Stimulated activated CD4-positive, alpha-beta T cell treated with anti-CD3 and anti-CD28 coated beads, Interleukin-4, amount 100 ng/mL, for 1 hour (primary cell): ENCODE measurements at regions not wholly inside any gene's neighbourhood (a gene's known extent, or its start where the extent isn't known, plus 50 kb on each side); places are given as distances from the start of the nearest gene placed in this dataset.

Experiments
- DNase-seq: peaks from one replicate; pipeline ENCODE4 v3.0.0-alpha.2; 2020

DNA sequence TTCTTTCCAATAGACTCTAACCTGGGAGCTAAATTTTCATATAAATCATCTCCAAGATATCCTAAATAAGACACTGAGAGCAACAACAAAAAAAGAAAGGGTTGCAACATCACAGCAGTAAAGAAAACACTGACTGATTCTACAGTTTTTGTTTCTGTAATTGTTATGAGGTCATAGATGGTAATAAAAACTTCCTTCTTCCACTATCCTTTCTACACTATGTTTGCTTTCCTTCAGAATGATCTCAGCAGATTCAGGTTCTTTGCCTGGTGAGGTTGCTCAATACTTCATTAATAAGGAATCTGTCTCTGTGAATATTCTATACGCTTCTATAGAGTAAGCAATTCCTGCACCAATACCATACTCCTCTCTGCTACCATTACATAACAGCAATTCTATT lies 835.6 kb upstream of the GRAMD2B start:
- no peak for DNase-seq

DNA sequence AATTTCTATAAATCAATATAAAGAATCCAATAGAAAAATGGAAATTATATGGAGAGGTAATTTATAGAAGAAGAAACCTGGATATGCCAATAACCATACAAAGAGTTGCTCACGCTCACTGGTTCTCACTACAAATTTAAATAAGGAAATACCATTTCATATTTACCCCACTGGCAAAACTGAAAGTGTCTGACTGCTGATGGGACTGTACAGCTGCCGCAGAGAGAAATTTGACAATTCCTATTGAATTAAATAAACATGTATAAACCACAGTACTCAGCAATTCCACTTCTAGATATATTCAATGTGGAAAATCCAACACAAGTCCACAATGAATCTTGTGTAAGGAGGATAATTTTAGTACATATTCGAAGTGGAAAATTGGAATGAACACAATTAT lies 830.4 kb upstream of the GRAMD2B start:
- DNase-seq, result no peak

DNA sequence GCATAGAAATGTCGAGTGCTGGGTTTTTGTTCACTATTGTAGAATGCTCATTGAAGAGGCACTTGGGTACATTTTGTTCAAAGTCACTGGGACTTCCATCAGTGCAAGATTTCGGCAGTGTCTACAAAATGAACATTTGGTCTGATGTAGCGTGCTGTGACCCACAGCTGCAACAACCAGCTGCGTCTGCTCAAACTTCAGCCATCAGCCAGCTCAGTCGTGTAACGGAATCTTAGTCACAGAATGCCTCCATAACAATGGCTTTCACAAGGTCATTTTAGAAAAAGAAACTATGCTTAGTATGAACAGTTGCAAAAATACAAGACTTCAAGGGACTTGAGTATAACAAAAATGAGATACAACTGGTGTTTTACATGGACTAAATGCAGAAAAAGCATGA lies 828.1 kb upstream of the GRAMD2B start:
- no peak for DNase-seq

DNA sequence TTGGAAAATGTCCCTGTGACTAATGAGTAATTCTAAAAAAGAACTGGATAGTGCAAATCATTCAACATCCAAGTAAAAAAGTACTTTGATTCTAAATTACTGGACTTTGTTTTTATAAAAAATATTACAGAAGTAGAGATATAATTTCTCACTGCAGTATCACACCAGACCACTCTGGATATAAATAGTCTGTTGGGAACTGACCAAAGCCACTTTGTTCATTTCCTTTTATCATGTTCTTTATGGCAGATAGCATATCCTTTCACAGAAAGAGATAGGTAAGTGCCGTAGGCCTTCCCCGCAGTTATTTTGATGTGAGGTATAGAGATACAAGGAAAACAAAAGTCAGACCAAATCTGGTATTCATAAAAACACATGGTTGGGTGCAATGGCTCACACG lies 827.4 kb upstream of the GRAMD2B start:
- DNase-seq, result no peak

DNA sequence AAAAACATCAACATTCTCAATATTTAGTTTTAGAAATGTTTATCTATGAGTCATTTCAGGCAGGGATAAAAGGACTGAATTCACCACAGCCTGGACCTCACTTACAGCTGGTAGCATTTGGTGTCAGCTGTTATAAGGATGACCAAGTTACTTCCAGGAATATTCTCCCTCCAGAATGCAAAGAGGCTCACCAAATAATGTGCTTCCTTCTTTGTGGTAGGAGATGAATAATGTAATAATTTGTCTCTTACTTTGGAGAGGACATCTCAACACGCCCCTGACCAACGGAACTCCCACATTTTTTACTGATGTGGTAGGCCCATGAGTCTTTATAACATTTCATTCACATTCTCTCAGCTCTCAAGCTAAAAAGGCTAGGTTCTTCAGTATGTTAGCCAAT lies 825.9 kb upstream of the GRAMD2B start:
- DNase-seq, result no peak

DNA sequence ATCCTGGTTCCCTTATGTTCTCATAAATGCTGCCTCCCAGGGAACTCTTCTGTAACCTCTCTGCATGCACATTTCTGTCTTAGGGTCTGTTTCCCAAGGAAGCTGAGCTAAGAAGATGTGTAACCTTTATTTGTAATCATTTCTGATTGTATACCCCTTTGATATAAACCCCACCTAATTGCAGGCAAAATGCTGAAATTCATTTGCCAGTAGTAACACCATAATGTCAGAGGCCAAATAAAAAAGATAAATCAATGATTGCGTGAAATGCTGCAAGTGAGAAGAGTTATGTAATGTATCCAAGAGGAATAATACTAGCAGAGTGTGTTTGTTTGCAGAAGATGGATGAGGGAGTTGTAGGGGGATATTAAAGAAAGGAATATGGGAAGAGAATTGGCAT lies 822.6 kb upstream of the GRAMD2B start:
- DNase-seq, result no peak

DNA sequence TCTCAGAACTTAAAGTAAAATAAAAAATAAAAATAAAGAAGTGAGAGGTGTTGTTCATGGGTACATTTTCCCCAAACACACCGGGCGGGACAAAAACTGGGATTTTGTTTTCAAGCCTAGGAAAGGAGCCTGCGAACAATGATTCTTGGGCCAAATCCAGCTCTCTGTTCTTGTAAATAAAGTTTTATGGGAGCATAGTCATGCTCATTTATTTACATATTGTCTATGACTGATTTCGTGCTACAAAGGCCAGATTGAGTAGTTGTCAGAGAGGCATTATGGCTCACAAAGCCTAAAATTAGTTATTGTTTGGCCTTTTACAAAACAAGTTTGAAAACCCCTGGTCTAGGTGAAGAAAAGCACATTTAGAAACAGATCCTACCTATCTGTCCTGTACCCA lies 821.0 kb upstream of the GRAMD2B start:
- no peak for DNase-seq

DNA sequence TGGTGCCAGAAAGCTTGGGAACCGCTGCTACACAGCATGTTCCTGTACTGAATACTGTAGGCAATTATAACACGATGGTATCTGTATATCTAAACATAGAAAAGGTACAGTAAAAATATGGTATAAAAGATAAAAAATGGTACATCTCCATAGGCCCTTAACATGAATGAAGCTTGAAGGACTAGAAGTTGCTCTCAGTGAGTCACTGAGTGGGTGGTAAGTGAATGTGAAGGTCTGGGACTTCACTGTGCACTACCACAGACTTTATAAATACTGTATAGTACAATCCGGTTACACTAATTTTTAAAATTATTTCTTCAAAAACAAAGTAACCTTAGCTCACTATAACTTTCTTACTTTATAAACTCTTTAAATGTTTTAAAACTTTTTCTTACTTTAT lies 819.9 kb upstream of the GRAMD2B start:
- DNase-seq, result no peak

DNA sequence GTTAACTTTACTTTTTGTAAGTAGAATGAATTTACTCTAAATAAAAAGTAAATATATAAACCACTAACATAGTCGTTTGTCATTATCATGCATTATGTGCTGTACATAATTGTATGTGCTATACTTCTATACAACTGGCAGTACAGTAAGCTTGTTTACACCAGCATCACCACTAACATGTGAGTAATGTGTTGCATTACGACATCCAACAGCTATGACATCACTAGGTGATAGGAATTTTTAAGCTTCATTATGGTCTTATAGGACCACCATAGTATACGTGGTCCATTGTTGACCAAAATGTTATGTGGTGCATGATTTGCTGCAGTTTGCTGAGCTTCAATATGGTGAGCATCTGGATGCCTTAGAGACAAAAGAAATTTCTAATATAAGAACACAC lies 819.1 kb upstream of the GRAMD2B start:
- no peak for DNase-seq

DNA sequence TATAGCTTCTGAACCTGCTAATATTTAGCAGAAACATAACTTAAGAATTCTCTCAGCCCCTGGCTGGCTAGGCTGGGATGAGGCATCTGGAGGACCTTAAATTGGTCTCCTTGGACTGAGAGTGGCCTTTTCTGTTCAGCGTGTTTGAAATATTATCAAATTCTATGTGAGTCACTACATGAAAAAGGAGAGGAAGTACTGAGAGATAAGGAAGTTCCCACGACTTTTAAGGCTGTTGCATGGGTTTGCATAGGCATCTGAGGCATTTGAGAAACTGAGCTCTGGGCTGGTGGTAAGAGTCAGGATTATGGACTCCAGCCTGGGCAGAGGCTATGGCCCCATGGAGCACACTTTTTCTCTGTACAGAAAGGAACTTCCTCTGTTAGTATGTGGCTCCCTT lies 816.2 kb upstream of the GRAMD2B start:
- no peak for DNase-seq

DNA sequence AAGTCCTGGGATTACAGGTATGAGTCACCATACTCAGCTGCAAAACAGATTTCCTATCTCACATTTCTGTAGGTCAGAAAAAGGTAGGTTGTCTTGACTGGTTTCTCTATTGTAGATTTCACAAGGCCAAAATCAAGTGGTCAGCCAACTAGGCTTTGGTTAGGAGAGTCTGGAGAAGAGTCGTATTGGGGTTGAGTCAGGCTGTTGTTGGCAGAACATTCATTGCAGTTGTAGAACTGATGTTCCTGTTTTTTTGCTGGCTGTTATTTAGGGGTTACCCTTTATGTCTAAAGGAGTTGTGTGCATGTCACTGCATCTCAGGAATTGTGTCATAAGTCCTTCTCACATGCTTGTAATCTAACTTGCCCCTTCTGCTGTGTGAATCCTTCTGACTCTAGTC lies 814.2 kb upstream of the GRAMD2B start:
- DNase-seq, result no peak

DNA sequence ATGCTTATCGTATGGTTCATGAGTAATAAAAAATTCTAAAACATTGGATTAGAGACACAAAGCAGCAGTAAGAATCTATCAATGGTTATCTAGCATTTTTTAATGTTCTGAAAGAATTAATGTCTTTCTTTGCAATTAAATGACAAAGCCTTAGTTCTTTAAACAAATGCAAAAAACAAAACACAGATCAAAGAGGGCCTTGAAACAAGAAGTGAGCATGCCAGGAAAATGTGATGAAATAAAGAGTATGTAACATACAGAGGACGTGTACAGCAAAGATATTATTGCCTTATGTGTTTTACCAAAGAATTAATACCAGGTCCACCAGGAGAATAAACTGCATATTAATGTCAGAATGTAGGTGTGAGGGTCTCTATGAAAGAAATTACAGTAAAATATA lies 812.3 kb upstream of the GRAMD2B start:
- no peak for DNase-seq

DNA sequence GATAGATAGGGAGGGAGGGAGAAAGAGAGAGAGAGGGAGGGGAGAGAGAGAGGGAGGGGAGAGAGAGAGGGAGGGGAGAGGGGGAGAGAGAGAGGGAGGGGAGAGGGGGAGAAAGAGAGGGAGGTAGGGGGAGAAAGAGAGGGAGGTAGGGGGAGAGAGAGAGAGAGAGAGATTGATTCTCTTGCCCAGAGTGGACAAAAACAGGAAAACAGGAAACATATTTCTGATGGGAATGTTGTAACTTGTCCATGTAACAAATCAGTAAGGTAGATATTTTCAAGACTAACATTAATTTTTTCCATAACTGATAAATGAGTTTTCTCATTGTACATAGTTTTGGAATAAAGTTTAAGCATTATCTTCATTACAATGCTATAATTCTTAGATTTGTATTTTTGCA lies 811.7 kb upstream of the GRAMD2B start:
- no peak for DNase-seq

DNA sequence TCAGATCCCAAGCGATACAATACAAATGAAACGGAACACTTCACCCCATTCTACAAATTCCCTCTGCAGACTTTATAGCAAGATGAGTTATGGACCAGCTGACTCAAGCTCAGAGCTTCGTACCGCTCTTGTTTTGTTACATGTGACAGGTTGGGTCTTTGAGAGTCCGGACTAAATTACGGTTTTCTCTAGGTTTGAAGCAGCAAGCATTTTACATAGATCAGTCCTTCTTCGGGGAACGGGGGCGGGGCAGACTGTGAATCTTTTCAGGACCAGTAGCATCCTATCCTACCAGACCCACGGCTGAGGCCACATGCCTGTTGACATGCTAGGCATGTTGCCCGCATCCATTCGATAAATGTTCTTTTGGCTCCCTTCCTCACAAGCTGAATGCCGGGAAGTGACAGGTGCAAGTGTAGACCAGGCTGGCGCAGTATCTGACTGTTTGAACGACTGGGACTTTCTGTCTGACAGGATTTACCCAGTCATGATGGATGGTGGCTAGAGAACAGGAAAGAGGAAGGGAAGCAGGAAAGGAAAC lies 811.0 kb upstream of the GRAMD2B start:
- no peak for DNase-seq

DNA sequence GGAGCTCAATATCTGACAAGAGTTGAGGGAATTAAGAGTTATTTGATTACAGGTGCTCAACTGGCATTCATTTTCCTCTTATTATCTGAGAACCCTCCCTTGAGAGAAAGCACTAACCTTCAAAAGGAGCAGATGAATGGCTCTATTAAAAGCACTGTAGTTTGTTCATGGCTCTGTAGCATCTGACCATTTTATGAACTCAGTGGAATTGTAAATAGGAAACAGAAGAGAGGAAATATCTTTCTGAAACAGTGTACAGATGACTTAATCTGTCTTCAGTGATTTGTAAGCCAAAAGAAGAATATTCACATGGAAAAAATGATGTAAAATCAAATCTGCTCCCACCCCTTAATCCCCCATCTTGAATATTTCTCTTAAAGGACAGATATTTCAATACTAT lies 810.4 kb upstream of the GRAMD2B start:
- no peak for DNase-seq

DNA sequence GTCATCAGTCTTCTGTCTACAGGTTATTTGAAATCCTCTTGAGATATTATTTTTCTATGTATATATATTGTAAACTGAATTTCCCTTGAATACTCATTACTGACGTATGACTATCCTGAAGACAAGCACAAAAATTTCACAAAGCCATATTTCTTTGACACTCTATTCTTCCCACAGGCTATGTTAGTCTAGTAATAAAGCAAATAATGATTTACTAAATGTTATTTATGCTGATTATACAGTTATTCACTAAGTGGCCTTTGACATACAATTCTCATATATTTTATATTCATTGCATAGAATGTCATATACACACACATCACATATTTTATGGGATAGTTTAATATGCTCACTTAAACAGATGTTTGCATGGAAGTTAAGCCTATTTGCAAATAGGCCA lies 793.0 kb upstream of the GRAMD2B start:
- no peak for DNase-seq

DNA sequence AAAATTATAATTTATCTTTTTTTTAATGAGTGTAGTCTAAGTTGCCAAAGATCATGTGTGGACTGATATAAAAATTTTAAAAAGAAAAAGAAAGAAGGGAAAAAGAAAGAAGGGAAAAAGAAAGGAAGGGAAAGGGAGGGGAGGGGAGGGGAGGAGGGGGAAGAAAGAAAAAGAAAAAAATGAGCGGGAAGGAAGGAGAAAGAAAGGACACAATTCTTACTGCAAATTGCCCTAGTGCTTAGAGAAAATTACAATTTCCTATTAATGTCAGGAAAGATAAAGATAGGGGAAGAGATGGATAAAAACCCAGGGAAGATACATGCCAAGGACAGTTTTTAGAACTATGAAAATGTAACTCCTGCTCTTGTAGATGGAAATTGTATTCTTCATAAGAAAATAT lies 789.7 kb upstream of the GRAMD2B start:
- no peak for DNase-seq

DNA sequence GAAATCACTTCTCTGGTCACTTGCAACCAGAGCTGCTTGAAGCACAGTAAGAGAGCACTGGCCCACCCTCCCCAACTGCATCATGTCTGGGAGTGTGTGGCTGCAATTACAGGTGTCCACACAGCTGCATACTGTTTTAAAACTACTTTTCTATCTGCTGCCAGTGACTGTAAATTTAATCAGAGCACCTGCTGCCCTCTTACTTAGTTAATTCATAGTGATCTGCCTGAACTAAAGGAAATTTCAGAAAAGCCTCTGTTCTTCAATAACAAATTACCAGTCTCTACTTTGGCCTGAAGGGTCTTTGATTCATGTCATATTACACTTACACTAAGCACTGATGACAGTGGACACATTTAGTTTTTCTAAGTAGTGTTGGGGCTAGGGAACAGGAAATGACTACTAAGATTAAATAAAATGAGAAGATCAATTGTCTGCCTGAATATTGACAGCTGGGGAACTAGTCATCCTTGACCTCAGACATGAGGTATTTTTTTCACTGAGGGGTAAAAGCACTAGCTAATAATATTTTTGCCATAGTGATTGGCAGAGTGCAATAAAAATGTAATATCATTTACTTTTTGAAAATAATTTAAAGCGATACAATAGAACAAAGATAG lies 788.9 kb upstream of the GRAMD2B start:
- DNase-seq, result no peak

DNA sequence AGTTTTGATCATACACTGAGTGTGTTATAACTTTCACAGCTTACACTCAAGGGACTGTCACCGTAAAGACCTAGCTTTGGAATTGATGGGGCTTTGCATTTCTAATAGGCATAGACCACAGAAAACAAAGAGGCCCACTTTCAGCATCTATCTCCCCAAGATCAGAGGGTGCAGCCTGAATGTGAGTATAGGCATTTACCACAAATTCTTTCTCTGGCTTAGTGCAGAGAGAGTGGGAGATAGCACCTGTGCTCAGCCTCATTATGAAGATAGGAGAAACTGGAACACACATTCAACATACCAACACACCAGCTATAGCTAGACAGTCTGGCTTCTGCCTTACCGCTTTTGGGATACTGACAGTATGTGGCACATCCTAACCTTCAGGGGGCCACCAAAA lies 783.4 kb upstream of the GRAMD2B start:
- DNase-seq, result no peak

DNA sequence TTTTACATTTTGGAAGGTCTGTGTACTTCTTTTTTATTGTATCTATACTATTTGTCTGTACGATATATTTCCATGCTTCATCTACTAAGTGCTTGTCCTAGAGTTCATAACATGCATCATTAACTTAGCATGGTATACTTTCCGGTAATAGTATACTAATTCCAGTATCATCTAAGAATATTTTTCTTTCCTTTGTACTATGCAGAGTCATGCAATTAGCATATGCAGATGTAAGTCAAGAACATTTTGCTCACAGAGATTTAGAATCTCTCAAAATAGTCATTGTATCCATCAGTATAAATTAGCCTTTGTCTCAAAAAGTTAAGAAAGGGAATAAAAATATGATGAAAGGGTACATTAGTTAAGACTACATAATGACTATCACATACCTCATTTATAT lies 770.4 kb upstream of the GRAMD2B start:
- no peak for DNase-seq

DNA sequence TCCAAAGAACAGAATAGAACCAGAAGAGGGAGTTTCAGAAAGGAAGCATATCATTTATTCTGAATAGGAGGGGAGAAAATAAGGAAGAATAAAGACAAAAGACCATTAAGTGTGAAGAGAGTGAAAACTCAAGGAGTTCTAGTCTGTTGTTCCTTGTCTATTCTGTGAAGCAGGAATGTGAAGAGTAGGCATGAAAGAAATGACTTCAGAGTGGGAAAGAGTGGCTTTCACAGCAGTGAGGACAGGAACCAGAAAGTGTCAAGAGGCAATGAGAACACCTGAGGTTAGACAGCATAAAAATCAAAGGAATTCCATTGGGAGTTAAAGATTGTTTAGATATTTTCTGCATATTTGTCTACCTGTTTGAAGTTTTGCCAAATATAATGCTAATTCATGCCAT lies 768.8 kb upstream of the GRAMD2B start:
- no peak for DNase-seq

DNA sequence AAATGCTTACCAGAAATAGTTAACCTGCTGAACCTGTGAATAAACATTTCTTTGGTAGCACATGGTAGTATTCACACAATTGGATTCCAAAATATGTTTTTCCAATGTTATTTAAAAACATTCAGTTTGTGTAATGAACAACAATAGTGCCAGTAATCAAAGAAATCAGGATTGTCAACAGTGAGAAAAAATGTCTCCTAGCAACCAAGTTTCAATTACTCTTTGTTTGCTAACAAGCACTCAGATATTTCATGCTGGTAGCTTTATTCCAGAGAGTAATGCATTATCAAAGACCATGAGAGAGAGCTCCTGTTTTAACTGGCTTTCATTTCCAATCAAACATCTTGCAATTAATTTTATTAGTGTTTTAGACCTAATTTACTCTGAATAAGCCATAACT lies 768.1 kb upstream of the GRAMD2B start:
- no peak for DNase-seq

DNA sequence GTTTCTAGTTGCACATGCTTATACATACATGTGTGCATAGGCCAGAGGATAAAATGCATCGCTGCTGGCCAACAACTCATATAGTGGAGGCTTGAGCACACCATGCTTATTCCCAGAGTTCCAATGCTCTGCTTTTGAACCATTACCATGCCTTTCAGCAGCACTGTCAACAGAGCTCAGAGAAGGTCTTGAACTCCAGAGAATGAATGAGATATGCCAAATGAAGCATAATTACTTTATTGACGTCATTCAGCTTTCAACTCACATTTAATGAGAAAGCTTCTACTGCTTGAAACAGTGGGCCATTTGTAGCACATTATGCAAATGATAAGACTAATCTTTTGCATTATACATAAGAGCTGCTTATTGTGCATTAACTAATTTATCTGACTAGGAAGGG lies 765.3 kb upstream of the GRAMD2B start:
- DNase-seq, result no peak

DNA sequence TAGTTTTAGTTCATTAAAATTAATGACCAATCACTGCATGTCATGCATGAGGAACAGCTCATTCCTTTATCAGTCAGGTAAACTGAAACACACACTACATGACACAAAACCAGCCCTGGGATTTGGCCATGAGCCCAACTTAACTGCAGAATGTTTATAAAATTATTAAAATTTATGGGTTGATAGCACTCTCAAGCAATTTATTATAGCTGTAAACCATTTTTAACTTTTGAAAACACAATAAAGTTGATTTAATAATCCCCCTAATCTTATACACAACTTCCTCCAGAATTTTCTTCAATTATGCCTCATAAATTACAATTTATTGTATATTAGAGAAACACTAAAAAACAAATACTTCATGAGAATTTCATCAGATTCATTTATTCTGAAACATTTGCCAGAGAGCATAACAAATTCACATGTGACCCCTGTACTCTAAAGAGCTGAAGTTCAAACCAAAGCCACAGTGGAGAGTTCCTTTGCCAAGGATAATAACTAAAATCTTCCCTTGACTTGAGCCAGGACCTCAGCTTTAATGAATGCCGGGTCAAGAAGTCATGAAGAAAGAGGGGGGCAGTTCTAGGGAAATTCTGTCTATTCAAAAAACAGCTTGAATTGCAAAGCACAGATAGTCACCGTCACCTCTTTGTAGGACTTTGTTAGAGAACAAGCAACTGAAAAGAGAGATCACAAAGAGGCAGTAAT lies 763.7 kb upstream of the GRAMD2B start:
- DNase-seq, result no peak
